Activated naive CD8-positive, alpha-beta T cell treated with anti-CD3 and anti-CD28 coated beads, Interleukin-2, amount 50 U/mL, for 16 hours (primary cell): ENCODE measurements at regions not wholly inside any gene's neighbourhood (a gene's known extent, or its start where the extent isn't known, plus 50 kb on each side); places are given as distances from the start of the nearest gene placed in this dataset.
"Not testable (repeated sequence)": the region's sequence is repeated elsewhere in the genome, so short reads cannot be mapped to it uniquely, and the experiment has no call there.

Experiments used
- DNase-seq: peaks from one replicate; pipeline ENCODE4 v3.0.0-alpha.2; 2020; ENCODE audit warnings: low read depth, low spot score

GRCh38 chr13:79989217-79989661 lies 351.7 kb downstream of the SPRY2 start:
- no peak for DNase-seq

GRCh38 chr13:79988573-79988972 lies 352.4 kb downstream of the SPRY2 start:
- no peak for DNase-seq

GRCh38 chr13:79987761-79988160 lies 353.2 kb downstream of the SPRY2 start:
- DNase-seq = no peak

GRCh38 chr13:79987323-79987722 lies 353.6 kb downstream of the SPRY2 start:
- no peak for DNase-seq

GRCh38 chr13:79986890-79987289 lies 354.0 kb downstream of the SPRY2 start:
- no peak for DNase-seq

- not testable (repeated sequence) for DNase-seq
These were observed 365.8 kb downstream of the SPRY2 start for GRCh38 chr13:79974935-79975650.

GRCh38 chr13:79973533-79973963 lies 367.4 kb downstream of the SPRY2 start:
- DNase-seq = no peak

- no peak for DNase-seq
These were observed 368.8 kb downstream of the SPRY2 start for GRCh38 chr13:79972066-79972569.

GRCh38 chr13:79966493-79966895 lies 374.4 kb downstream of the SPRY2 start:
- DNase-seq = no peak

GRCh38 chr13:79966059-79966458 lies 374.9 kb downstream of the SPRY2 start:
- no peak for DNase-seq

GRCh38 chr13:79946556-79946955 lies 394.4 kb downstream of the SPRY2 start:
- no peak for DNase-seq

- DNase-seq = no peak
These were observed 397.4 kb downstream of the SPRY2 start for GRCh38 chr13:79943346-79944023.

- DNase-seq = no peak
These were observed 399.2 kb downstream of the SPRY2 start for GRCh38 chr13:79941752-79942151.

- DNase-seq = no peak
These were observed 401.2 kb downstream of the SPRY2 start for GRCh38 chr13:79939689-79940088.

GRCh38 chr13:79937771-79938216 lies 403.1 kb downstream of the SPRY2 start:
- DNase-seq = no peak

- DNase-seq = no peak
These were observed 403.6 kb downstream of the SPRY2 start for GRCh38 chr13:79937311-79937710.

GRCh38 chr13:79936368-79937136 lies 404.4 kb downstream of the SPRY2 start:
- no peak for DNase-seq

- no peak for DNase-seq
These were observed 405.8 kb downstream of the SPRY2 start for GRCh38 chr13:79935121-79935520.

- DNase-seq = no peak
These were observed 407.5 kb downstream of the SPRY2 start for GRCh38 chr13:79933389-79933788.

- DNase-seq = no peak
These were observed 408.4 kb downstream of the SPRY2 start for GRCh38 chr13:79932556-79932955.

- not testable (repeated sequence) for DNase-seq
These were observed 416.9 kb downstream of the SPRY2 start for GRCh38 chr13:79923973-79924556.

GRCh38 chr13:79919091-79919490 lies 421.8 kb downstream of the SPRY2 start:
- no peak for DNase-seq
